ENCODE measurements at regions not wholly inside any gene's neighbourhood (a gene's known extent, or its start where the extent isn't known, plus 50 kb on each side); places are given as distances from the start of the nearest gene placed in this dataset.

GRCh38 chr10:104505521-104506042 lies 135.5 kb upstream of the SORCS3 start:
- no peaks in the 10 kb centered on the region for H3K27me3 ChIP-seq (ENCODE audit: control insufficient read depth in 2 of 2, insufficient read depth in 2 of 2, low read length in 2 of 2)
- FAIRE-seq = no peak
- POLR2A ChIA-PET = no interaction called here
- TF ChIP-seq NR0B1 (IDR thresholded peaks at IDR 0.05; ENCODE audit: partially characterized antibody) (no peak), THRAP3 (IDR thresholded peaks at IDR 0.05; ENCODE audit: borderline replicate concordance) (no peak), SMAD2 (IDR thresholded peaks at IDR 0.05; ENCODE audit: low read depth, low read length) (no peak), TGIF2 (CRISPR knock-in tag; IDR thresholded peaks at IDR 0.05) (no peak), ATF3 (IDR thresholded peaks at IDR 0.05) (no peak), ATF3 (CRISPR knock-in tag; conservative IDR thresholded peaks at IDR 0.05) (no peak), JUNB (CRISPR knock-in tag; conservative IDR thresholded peaks at IDR 0.05) (no peak), ZNF282 (CRISPR knock-in tag; IDR thresholded peaks at IDR 0.05) (no peak), DNMT1 (IDR thresholded peaks at IDR 0.05) (no peak), HLTF (IDR thresholded peaks at IDR 0.05) (no peak), KLF1 (tag; IDR thresholded peaks at IDR 0.05) (no peak), HDAC1 (IDR thresholded peaks at IDR 0.05) (no peak), ZC3H11A (IDR thresholded peaks at IDR 0.05; ENCODE audit: low read depth, low read length) (no peak)
- TF ChIP-seq, protein P1, sequence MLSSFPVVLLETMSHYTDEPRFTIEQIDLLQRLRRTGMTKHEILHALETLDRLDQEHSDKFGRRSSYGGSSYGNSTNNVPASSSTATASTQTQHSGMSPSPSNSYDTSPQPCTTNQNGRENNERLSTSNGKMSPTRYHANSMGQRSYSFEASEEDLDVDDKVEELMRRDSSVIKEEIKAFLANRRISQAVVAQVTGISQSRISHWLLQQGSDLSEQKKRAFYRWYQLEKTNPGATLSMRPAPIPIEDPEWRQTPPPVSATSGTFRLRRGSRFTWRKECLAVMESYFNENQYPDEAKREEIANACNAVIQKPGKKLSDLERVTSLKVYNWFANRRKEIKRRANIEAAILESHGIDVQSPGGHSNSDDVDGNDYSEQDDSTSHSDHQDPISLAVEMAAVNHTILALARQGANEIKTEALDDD (IDR thresholded peaks at IDR 0.05) = no peak
- TF ChIP-seq, protein P2, sequence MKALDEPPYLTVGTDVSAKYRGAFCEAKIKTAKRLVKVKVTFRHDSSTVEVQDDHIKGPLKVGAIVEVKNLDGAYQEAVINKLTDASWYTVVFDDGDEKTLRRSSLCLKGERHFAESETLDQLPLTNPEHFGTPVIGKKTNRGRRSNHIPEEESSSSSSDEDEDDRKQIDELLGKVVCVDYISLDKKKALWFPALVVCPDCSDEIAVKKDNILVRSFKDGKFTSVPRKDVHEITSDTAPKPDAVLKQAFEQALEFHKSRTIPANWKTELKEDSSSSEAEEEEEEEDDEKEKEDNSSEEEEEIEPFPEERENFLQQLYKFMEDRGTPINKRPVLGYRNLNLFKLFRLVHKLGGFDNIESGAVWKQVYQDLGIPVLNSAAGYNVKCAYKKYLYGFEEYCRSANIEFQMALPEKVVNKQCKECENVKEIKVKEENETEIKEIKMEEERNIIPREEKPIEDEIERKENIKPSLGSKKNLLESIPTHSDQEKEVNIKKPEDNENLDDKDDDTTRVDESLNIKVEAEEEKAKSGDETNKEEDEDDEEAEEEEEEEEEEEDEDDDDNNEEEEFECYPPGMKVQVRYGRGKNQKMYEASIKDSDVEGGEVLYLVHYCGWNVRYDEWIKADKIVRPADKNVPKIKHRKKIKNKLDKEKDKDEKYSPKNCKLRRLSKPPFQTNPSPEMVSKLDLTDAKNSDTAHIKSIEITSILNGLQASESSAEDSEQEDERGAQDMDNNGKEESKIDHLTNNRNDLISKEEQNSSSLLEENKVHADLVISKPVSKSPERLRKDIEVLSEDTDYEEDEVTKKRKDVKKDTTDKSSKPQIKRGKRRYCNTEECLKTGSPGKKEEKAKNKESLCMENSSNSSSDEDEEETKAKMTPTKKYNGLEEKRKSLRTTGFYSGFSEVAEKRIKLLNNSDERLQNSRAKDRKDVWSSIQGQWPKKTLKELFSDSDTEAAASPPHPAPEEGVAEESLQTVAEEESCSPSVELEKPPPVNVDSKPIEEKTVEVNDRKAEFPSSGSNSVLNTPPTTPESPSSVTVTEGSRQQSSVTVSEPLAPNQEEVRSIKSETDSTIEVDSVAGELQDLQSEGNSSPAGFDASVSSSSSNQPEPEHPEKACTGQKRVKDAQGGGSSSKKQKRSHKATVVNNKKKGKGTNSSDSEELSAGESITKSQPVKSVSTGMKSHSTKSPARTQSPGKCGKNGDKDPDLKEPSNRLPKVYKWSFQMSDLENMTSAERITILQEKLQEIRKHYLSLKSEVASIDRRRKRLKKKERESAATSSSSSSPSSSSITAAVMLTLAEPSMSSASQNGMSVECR (CRISPR knock-in tag; IDR thresholded peaks at IDR 0.05) = no peak
- TF ChIP-seq, protein P3, sequence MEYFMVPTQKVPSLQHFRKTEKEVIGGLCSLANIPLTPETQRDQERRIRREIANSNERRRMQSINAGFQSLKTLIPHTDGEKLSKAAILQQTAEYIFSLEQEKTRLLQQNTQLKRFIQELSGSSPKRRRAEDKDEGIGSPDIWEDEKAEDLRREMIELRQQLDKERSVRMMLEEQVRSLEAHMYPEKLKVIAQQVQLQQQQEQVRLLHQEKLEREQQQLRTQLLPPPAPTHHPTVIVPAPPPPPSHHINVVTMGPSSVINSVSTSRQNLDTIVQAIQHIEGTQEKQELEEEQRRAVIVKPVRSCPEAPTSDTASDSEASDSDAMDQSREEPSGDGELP (CRISPR knock-in tag; IDR thresholded peaks at IDR 0.05; ENCODE audit: borderline replicate concordance) = no peak

More at GRCh38 chr10:104505521-104506042, 135.5 kb upstream of the SORCS3 start:
- no peaks in the 10 kb centered on the region for H3K4me1 ChIP-seq (replicated peaks in 1 of 2; ENCODE audit: control insufficient read depth in 2 of 2, insufficient read depth in 2 of 2, low read length in 2 of 2)
- no peaks in the 10 kb centered on the region for H3K9me1 ChIP-seq (ENCODE audit: control insufficient read depth, insufficient read depth, low read length)
- BruUV-seq (replicated peaks) = no TSS peak
- no peaks in the 10 kb centered on the region for H3K36me3 ChIP-seq (ENCODE audit: control insufficient read depth, insufficient read depth, low read length)
- H3K4me3 ChIP-seq = no peak overlapping the region
- no peaks in the 10 kb centered on the region for H4K20me1 ChIP-seq (replicated peaks; ENCODE audit: control insufficient read depth, insufficient read depth, low read length)
- ATAC-seq (no peak), DNase-seq (ENCODE audit: extremely low read depth in 1 of 4, low spot score in 3 of 4) (no peak)
- no peak overlapping the region for H2AFZ ChIP-seq (ENCODE audit: low read depth, low read length)
- no peak overlapping the region for H3K9ac ChIP-seq (ENCODE audit: insufficient read depth in 1 of 2, low read depth in 2 of 2, low read length in 2 of 2)
- no peaks in the 10 kb centered on the region for H3K79me2 ChIP-seq (ENCODE audit: control insufficient read depth, insufficient read depth, low read length)
- in situ Hi-C loops (cut with MboI) (no loop called here), intact Hi-C loops (cut with micrococcal nuclease) (no loop called here)
- H3K4me2 ChIP-seq (ENCODE audit: insufficient read depth, low read length) = no peak overlapping the region
- no peak overlapping the region for H3K27ac ChIP-seq (ENCODE audit: extremely low read depth, low read depth, low read length)
- H3K9me3 ChIP-seq (replicated peaks; ENCODE audit: control insufficient read depth, insufficient read depth, low read depth, low read length) = no peaks in the 10 kb centered on the region
- 0% methylated on average over 2 of the region's 3 CpGs for WGBS (ENCODE audit: insufficient coverage, low coverage, missing lambda C conversion rate)
- CTCF ChIA-PET (ENCODE audit: low intra/inter-chr PET ratio) = no interaction called here

Data from K562 (cell line).